ENCODE measurements at regions not wholly inside any gene's neighbourhood (a gene's known extent, or its start where the extent isn't known, plus 50 kb on each side); places are given as distances from the start of the nearest gene placed in this dataset.

GRCh38 chr4:11232015-11232414 is 196.7 kb downstream of the HS3ST1 start:
- no peak for DNase-seq
- no peaks in the 10 kb centered on the region for H3K36me3 ChIP-seq (replicated peaks; ENCODE audit: control insufficient read depth, insufficient read depth, low read length)
- H3K27me3 ChIP-seq (ENCODE audit: control insufficient read depth, insufficient read depth, low read length), result no peaks in the 10 kb centered on the region
- no peak overlapping the region for H3K4me3 ChIP-seq (ENCODE audit: insufficient read depth, low read depth, low read length)

- no peaks in the 10 kb centered on the region for H3K36me3 ChIP-seq (replicated peaks; ENCODE audit: control insufficient read depth, insufficient read depth, low read length)
- no peaks in the 10 kb centered on the region for H3K27me3 ChIP-seq (ENCODE audit: control insufficient read depth, insufficient read depth, low read length)
- peak; percentile 39 for DNase-seq
- H3K4me3 ChIP-seq (ENCODE audit: insufficient read depth, low read depth, low read length), result no peak overlapping the region
Measured at GRCh38 chr4:11230866-11231265, 197.8 kb downstream of the HS3ST1 start.

- Histone ChIP-seq H3K27me3 (ENCODE audit: control insufficient read depth, insufficient read depth, low read length) (no peaks in the 10 kb centered on the region), H3K36me3 (replicated peaks; ENCODE audit: control insufficient read depth, insufficient read depth, low read length) (no peaks in the 10 kb centered on the region), H3K4me3 (ENCODE audit: insufficient read depth, low read depth, low read length) (no peak overlapping the region)
- no peak for DNase-seq
Measured at GRCh38 chr4:11228530-11228929, 200.2 kb downstream of the HS3ST1 start.

GRCh38 chr4:11223311-11223710 is 205.4 kb downstream of the HS3ST1 start:
- no peak for DNase-seq
- no peak overlapping the region for H3K4me3 ChIP-seq (ENCODE audit: insufficient read depth, low read depth, low read length)
- no peaks in the 10 kb centered on the region for H3K27me3 ChIP-seq (ENCODE audit: control insufficient read depth, insufficient read depth, low read length)
- H3K36me3 ChIP-seq (replicated peaks; ENCODE audit: control insufficient read depth, insufficient read depth, low read length), result no peaks in the 10 kb centered on the region

GRCh38 chr4:11218692-11219091 is 210.0 kb downstream of the HS3ST1 start:
- no peaks in the 10 kb centered on the region for H3K36me3 ChIP-seq (replicated peaks; ENCODE audit: control insufficient read depth, insufficient read depth, low read length)
- DNase-seq, result peak; percentile 31
- no peaks in the 10 kb centered on the region for H3K27me3 ChIP-seq (ENCODE audit: control insufficient read depth, insufficient read depth, low read length)
- H3K4me3 ChIP-seq (ENCODE audit: insufficient read depth, low read depth, low read length), result no peak overlapping the region

- no peak overlapping the region for H3K4me3 ChIP-seq (ENCODE audit: insufficient read depth, low read depth, low read length)
- no peaks in the 10 kb centered on the region for H3K27me3 ChIP-seq (ENCODE audit: control insufficient read depth, insufficient read depth, low read length)
- H3K36me3 ChIP-seq (replicated peaks; ENCODE audit: control insufficient read depth, insufficient read depth, low read length), result no peaks in the 10 kb centered on the region
- no peak for DNase-seq
Measured at GRCh38 chr4:11216520-11216919, 212.2 kb downstream of the HS3ST1 start.

- Histone ChIP-seq H3K36me3 (replicated peaks; ENCODE audit: control insufficient read depth, insufficient read depth, low read length) (no peaks in the 10 kb centered on the region), H3K4me3 (ENCODE audit: insufficient read depth, low read depth, low read length) (no peak overlapping the region)
- DNase-seq, result no peak
Measured at GRCh38 chr4:11214281-11214680, 214.4 kb downstream of the HS3ST1 start.

GRCh38 chr4:11209826-11210225 is 218.9 kb downstream of the HS3ST1 start:
- H3K36me3 ChIP-seq (replicated peaks; ENCODE audit: control insufficient read depth, insufficient read depth, low read length), result no peaks in the 10 kb centered on the region
- no peak for DNase-seq
- no peaks in the 10 kb centered on the region for H3K27me3 ChIP-seq (ENCODE audit: control insufficient read depth, insufficient read depth, low read length)
- H3K4me3 ChIP-seq (ENCODE audit: insufficient read depth, low read depth, low read length), result no peak overlapping the region

More at GRCh38 chr4:11214281-11214680, 214.4 kb downstream of the HS3ST1 start:
- H3K27me3 ChIP-seq (ENCODE audit: control insufficient read depth, insufficient read depth, low read length), result no peaks in the 10 kb centered on the region

- Histone ChIP-seq H3K27me3 (ENCODE audit: control insufficient read depth, insufficient read depth, low read length) (no peaks in the 10 kb centered on the region), H3K4me3 (ENCODE audit: insufficient read depth, low read depth, low read length) (no peak overlapping the region), H3K36me3 (replicated peaks; ENCODE audit: control insufficient read depth, insufficient read depth, low read length) (no peaks in the 10 kb centered on the region)
- no peak for DNase-seq
Measured at GRCh38 chr4:11201256-11201655, 227.4 kb downstream of the HS3ST1 start.

- Histone ChIP-seq H3K36me3 (replicated peaks; ENCODE audit: control insufficient read depth, insufficient read depth, low read length) (no peaks in the 10 kb centered on the region), H3K4me3 (ENCODE audit: insufficient read depth, low read depth, low read length) (no peak overlapping the region), H3K27me3 (ENCODE audit: control insufficient read depth, insufficient read depth, low read length) (no peaks in the 10 kb centered on the region)
- no peak for DNase-seq
Measured at GRCh38 chr4:11198516-11199305, 230.0 kb downstream of the HS3ST1 start.

- no peaks in the 10 kb centered on the region for H3K36me3 ChIP-seq (replicated peaks; ENCODE audit: control insufficient read depth, insufficient read depth, low read length)
Measured at GRCh38 chr4:11197631-11198341, 230.9 kb downstream of the HS3ST1 start.

GRCh38 chr4:11196927-11197522 is 231.7 kb downstream of the HS3ST1 start:
- Histone ChIP-seq H3K4me3 (ENCODE audit: insufficient read depth, low read depth, low read length) (no peak overlapping the region), H3K36me3 (replicated peaks; ENCODE audit: control insufficient read depth, insufficient read depth, low read length) (no peaks in the 10 kb centered on the region), H3K27me3 (ENCODE audit: control insufficient read depth, insufficient read depth, low read length) (no peaks in the 10 kb centered on the region)
- no peak for DNase-seq

More at GRCh38 chr4:11197631-11198341, 230.9 kb downstream of the HS3ST1 start:
- Histone ChIP-seq H3K27me3 (ENCODE audit: control insufficient read depth, insufficient read depth, low read length) (no peaks in the 10 kb centered on the region), H3K4me3 (ENCODE audit: insufficient read depth, low read depth, low read length) (no peak overlapping the region)
- no peak for DNase-seq

- no peak for DNase-seq
- no peak overlapping the region for H3K4me3 ChIP-seq (ENCODE audit: insufficient read depth, low read depth, low read length)
- no peaks in the 10 kb centered on the region for H3K27me3 ChIP-seq (ENCODE audit: control insufficient read depth, insufficient read depth, low read length)
- no peaks in the 10 kb centered on the region for H3K36me3 ChIP-seq (replicated peaks; ENCODE audit: control insufficient read depth, insufficient read depth, low read length)
Measured at GRCh38 chr4:11194431-11194830, 234.3 kb downstream of the HS3ST1 start.

GRCh38 chr4:11189756-11190155 is 238.9 kb downstream of the HS3ST1 start:
- no peaks in the 10 kb centered on the region for H3K36me3 ChIP-seq (replicated peaks; ENCODE audit: control insufficient read depth, insufficient read depth, low read length)
- no peak for DNase-seq
- no peaks in the 10 kb centered on the region for H3K27me3 ChIP-seq (ENCODE audit: control insufficient read depth, insufficient read depth, low read length)
- no peak overlapping the region for H3K4me3 ChIP-seq (ENCODE audit: insufficient read depth, low read depth, low read length)

GRCh38 chr4:11183356-11183740 is 245.3 kb downstream of the HS3ST1 start:
- no peaks in the 10 kb centered on the region for H3K36me3 ChIP-seq (replicated peaks; ENCODE audit: control insufficient read depth, insufficient read depth, low read length)
- H3K4me3 ChIP-seq (ENCODE audit: insufficient read depth, low read depth, low read length), result no peak overlapping the region
- no peaks in the 10 kb centered on the region for H3K27me3 ChIP-seq (ENCODE audit: control insufficient read depth, insufficient read depth, low read length)
- no peak for DNase-seq
